ENCODE measurements at regions not wholly inside any gene's neighbourhood (a gene's known extent, or its start where the extent isn't known, plus 50 kb on each side); places are given as distances from the start of the nearest gene placed in this dataset.

DNA sequence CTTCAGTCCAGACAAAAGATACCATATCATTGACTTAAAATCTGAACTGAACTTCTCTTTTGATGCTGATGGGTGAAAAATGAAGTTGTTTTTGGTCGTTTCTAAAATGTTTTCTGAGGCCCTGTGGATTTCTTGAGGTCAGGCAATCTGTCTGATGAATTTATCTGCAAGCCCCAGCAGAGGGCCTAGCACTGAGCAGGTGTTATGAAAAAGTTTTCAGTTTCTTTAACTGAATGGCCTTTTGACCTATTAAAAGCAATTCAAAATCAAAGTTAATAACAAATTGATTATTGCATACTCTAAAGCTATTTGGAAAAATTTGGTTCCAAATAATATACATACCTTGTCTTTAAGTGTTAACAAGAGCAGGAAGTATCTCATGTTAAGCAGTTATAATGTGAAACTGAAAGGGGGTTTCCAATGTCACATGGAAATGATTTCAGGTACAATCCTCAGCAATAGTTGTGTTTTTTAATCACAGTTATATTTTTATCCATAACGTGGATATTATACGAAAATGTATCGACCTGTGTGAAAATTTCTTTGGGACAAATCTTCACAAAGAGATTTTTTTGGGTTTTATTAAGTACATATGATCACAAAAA lies 285.0 kb downstream of the SPANXN1 start:
- TF ChIP-seq, protein P1, sequence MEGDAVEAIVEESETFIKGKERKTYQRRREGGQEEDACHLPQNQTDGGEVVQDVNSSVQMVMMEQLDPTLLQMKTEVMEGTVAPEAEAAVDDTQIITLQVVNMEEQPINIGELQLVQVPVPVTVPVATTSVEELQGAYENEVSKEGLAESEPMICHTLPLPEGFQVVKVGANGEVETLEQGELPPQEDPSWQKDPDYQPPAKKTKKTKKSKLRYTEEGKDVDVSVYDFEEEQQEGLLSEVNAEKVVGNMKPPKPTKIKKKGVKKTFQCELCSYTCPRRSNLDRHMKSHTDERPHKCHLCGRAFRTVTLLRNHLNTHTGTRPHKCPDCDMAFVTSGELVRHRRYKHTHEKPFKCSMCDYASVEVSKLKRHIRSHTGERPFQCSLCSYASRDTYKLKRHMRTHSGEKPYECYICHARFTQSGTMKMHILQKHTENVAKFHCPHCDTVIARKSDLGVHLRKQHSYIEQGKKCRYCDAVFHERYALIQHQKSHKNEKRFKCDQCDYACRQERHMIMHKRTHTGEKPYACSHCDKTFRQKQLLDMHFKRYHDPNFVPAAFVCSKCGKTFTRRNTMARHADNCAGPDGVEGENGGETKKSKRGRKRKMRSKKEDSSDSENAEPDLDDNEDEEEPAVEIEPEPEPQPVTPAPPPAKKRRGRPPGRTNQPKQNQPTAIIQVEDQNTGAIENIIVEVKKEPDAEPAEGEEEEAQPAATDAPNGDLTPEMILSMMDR (conservative IDR thresholded peaks at IDR 0.05; ENCODE audit: low read length), result no peak
- no peak for TF ChIP-seq EZH2phosphoT487 (IDR thresholded peaks at IDR 0.05; ENCODE audit: borderline replicate concordance)
